22Rv1 (cell line): ENCODE measurements at regions not wholly inside any gene's neighbourhood (a gene's known extent, or its start where the extent isn't known, plus 50 kb on each side); places are given as distances from the start of the nearest gene placed in this dataset.

Source experiments
- CTCF ChIP-seq: fragments of 450-650 bp; IDR thresholded peaks from 2 replicates; pipeline ENCODE4 v1.5.1; 2017; ENCODE audit warnings: mild to moderate bottlenecking
- ZFX ChIP-seq: fragments of 450-650 bp; IDR thresholded peaks from 2 replicates; pipeline ENCODE4 v1.6.1; 2017; ENCODE audit warnings: antibody characterized with exemption, borderline replicate concordance

- TF ChIP-seq ZFX (no peak), CTCF (peak; percentile 86)
Measured at GRCh38 chr7:131654668-131655326, 98.4 kb upstream of the PODXL start.
